ENCODE measurements at regions not wholly inside any gene's neighbourhood (a gene's known extent, or its start where the extent isn't known, plus 50 kb on each side); places are given as distances from the start of the nearest gene placed in this dataset.

- no CpG with 5 or more reads among the region's 4 CpGs for WGBS (ENCODE audit: extremely low coverage, insufficient coverage, low lambda C conversion rate)
- no peak overlapping the region for H3K56ac ChIP-seq (ENCODE audit: low read length)
- H3K27ac ChIP-seq (ENCODE audit: low read depth, low read length): no peak overlapping the region
- no peaks in the 10 kb centered on the region for H3K36me3 ChIP-seq (ENCODE audit: control insufficient read depth, insufficient read depth, low read length)
- no peaks in the 10 kb centered on the region for H3K27me3 ChIP-seq (ENCODE audit: insufficient read depth, low read length, poor library complexity)
- no peak overlapping the region for H2BK5ac ChIP-seq (ENCODE audit: low read length)
- H2BK120ac ChIP-seq (ENCODE audit: low read depth, low read length): no peak overlapping the region
- no peak overlapping the region for H3K4me2 ChIP-seq (ENCODE audit: low read length)
- no peak overlapping the region for H2AK5ac ChIP-seq (ENCODE audit: low read length)
- H3K4me1 ChIP-seq (ENCODE audit: control insufficient read depth, low read depth, low read length): no peaks in the 10 kb centered on the region
- no peak overlapping the region for H3K9ac ChIP-seq (ENCODE audit: low read length)
- no peak overlapping the region for H3K23ac ChIP-seq (ENCODE audit: low read length)
- no peak overlapping the region for H3K18ac ChIP-seq (ENCODE audit: low read length)
- no peak overlapping the region for H4K5ac ChIP-seq (ENCODE audit: low read length)
- no peak overlapping the region for H2BK15ac ChIP-seq (replicated peaks; ENCODE audit: low read depth)
- H4K8ac ChIP-seq (ENCODE audit: low read depth, low read length): no peak overlapping the region
- H3K79me1 ChIP-seq (ENCODE audit: low read length): no peaks in the 10 kb centered on the region
- no peak for DNase-seq
- H3K4me3 ChIP-seq (ENCODE audit: low read length): no peak overlapping the region
- no peaks in the 10 kb centered on the region for H3K79me2 ChIP-seq (ENCODE audit: control insufficient read depth, insufficient read depth, low read length)
- H3K4ac ChIP-seq (ENCODE audit: low read depth, low read length): no peak overlapping the region
Observed at GRCh38 chr19:31975461-31975860, 369.9 kb upstream of the ZNF507 start.

DNA sequence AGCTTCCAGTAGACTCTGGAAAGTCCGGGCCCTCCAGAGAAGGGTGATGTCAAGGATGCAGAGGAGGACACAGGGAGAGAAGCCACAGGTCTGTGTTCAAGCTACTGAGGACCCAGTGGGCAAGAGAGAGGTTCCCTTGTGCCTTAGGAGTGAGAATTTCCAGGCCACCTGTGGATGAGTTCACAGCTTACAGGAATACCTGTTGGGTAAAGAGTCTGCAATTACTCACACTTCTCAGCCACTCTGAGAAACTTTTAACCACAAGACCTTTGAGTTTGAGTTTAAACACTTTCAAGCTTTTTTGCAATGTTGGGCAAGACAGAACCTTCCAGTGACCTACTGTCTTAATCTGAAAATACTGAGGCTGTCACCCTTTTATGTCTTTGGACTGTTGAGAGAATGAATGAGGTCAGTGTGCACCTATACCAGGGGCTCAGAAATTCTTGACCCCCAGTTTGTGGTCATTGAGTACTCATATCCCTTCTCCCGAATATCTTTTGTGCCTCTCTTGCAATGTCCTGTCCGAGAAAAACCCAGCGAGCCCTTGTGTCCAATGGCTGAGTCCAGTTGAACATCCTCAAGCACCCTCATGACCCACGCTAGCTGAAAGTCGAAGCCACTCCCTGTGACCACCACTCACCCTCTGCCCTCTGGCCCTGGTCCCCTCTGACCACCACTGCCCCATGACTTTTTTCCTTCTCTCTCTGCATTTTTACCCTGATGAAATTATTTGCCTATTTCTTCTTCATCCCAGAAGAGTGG is 368.5 kb upstream of the ZNF507 start:
- Histone ChIP-seq H3K56ac (ENCODE audit: low read length) (no peak overlapping the region), H3K36me3 (ENCODE audit: control insufficient read depth, insufficient read depth, low read length) (no peaks in the 10 kb centered on the region), H4K5ac (ENCODE audit: low read length) (no peak overlapping the region), H2BK5ac (ENCODE audit: low read length) (no peak overlapping the region), H3K27ac (ENCODE audit: low read depth, low read length) (no peak overlapping the region), H3K4me3 (ENCODE audit: low read length) (no peak overlapping the region), H3K4me2 (ENCODE audit: low read length) (no peak overlapping the region), H2AK5ac (ENCODE audit: low read length) (no peak overlapping the region), H3K23ac (ENCODE audit: low read length) (no peak overlapping the region), H3K4me1 (ENCODE audit: control insufficient read depth, low read depth, low read length) (no peaks in the 10 kb centered on the region), H3K18ac (ENCODE audit: low read length) (no peak overlapping the region), H3K27me3 (ENCODE audit: insufficient read depth, low read length, poor library complexity) (no peaks in the 10 kb centered on the region), H3K79me1 (ENCODE audit: low read length) (no peaks in the 10 kb centered on the region), H3K79me2 (ENCODE audit: control insufficient read depth, insufficient read depth, low read length) (no peaks in the 10 kb centered on the region), H3K9ac (ENCODE audit: low read length) (no peak overlapping the region), H4K8ac (ENCODE audit: low read depth, low read length) (no peak overlapping the region), H2BK120ac (ENCODE audit: low read depth, low read length) (no peak overlapping the region), H2BK15ac (replicated peaks; ENCODE audit: low read depth) (no peak overlapping the region), H3K4ac (ENCODE audit: low read depth, low read length) (no peak overlapping the region)
- no peak for DNase-seq
- no CpG with 5 or more reads among the region's 6 CpGs for WGBS (ENCODE audit: extremely low coverage, insufficient coverage, low lambda C conversion rate)

GRCh38 chr19:31979362-31979761 is 366.0 kb upstream of the ZNF507 start:
- H3K79me2 ChIP-seq (ENCODE audit: control insufficient read depth, insufficient read depth, low read length): no peaks in the 10 kb centered on the region
- WGBS (ENCODE audit: extremely low coverage, insufficient coverage, low lambda C conversion rate): no CpG with 5 or more reads among the region's 5 CpGs
- no peaks in the 10 kb centered on the region for H3K4me1 ChIP-seq (ENCODE audit: control insufficient read depth, low read depth, low read length)

DNA sequence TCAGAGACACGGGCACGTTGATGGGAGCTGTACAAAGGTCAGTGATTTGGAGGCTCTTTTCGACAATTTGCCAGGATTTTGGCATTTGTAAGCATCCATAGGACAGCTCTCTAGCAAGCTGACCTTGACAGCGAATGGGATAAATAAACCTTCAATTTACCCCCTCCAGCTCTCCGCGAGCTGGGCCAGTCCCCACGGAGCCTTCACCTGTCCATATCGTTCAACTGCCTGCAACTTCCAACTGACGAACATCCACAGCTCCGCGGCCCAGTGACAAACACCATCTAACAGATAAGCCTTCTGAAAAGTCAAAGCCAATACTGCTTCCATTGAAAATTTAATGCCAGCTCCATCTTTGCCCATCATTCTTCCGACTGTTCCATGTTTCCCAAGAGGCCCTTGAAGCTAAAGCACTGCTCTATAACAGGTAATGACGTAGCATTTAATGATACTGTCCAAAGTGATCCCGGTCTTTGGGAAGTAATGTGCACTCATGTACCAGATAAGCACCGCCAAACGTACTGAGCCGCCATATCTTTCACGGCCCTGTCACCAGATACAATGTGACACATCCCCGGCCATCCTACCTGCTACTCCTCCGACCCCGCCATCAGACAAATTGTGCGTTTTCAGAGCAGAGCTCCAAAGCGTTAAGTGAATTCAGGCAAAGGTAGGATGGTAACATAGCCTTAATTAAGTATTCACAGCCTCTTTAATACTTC is 365.3 kb upstream of the ZNF507 start:
- Histone ChIP-seq H3K56ac (ENCODE audit: low read length) (no peak overlapping the region), H4K5ac (ENCODE audit: low read length) (no peak overlapping the region), H3K9ac (ENCODE audit: low read length) (no peak overlapping the region), H3K18ac (ENCODE audit: low read length) (no peak overlapping the region), H3K27ac (ENCODE audit: low read depth, low read length) (no peak overlapping the region), H2BK120ac (ENCODE audit: low read depth, low read length) (no peak overlapping the region), H3K27me3 (ENCODE audit: insufficient read depth, low read length, poor library complexity) (no peaks in the 10 kb centered on the region), H3K36me3 (ENCODE audit: control insufficient read depth, insufficient read depth, low read length) (no peaks in the 10 kb centered on the region), H3K4me3 (ENCODE audit: low read length) (no peak overlapping the region), H3K79me2 (ENCODE audit: control insufficient read depth, insufficient read depth, low read length) (no peaks in the 10 kb centered on the region), H3K4ac (ENCODE audit: low read depth, low read length) (no peak overlapping the region), H2BK15ac (replicated peaks; ENCODE audit: low read depth) (no peak overlapping the region), H3K4me1 (ENCODE audit: control insufficient read depth, low read depth, low read length) (no peaks in the 10 kb centered on the region), H3K23ac (ENCODE audit: low read length) (no peak overlapping the region), H3K4me2 (ENCODE audit: low read length) (no peak overlapping the region), H4K8ac (ENCODE audit: low read depth, low read length) (no peak overlapping the region), H3K79me1 (ENCODE audit: low read length) (no peaks in the 10 kb centered on the region), H2BK5ac (ENCODE audit: low read length) (no peak overlapping the region), H2AK5ac (ENCODE audit: low read length) (no peak overlapping the region)
- DNase-seq: no peak
- no CpG with 5 or more reads among the region's 23 CpGs for WGBS (ENCODE audit: extremely low coverage, insufficient coverage, low lambda C conversion rate)

More at GRCh38 chr19:31979362-31979761, 366.0 kb upstream of the ZNF507 start:
- no peak overlapping the region for H2BK120ac ChIP-seq (ENCODE audit: low read depth, low read length)
- no peaks in the 10 kb centered on the region for H3K79me1 ChIP-seq (ENCODE audit: low read length)
- no peak overlapping the region for H3K56ac ChIP-seq (ENCODE audit: low read length)
- H4K5ac ChIP-seq (ENCODE audit: low read length): no peak overlapping the region
- H3K9ac ChIP-seq (ENCODE audit: low read length): no peak overlapping the region
- H3K27ac ChIP-seq (ENCODE audit: low read depth, low read length): no peak overlapping the region
- no peak overlapping the region for H3K18ac ChIP-seq (ENCODE audit: low read length)
- H3K36me3 ChIP-seq (ENCODE audit: control insufficient read depth, insufficient read depth, low read length): no peaks in the 10 kb centered on the region
- H2AK5ac ChIP-seq (ENCODE audit: low read length): no peak overlapping the region
- no peak overlapping the region for H4K8ac ChIP-seq (ENCODE audit: low read depth, low read length)
- H3K4ac ChIP-seq (ENCODE audit: low read depth, low read length): no peak overlapping the region
- no peak for DNase-seq
- no peak overlapping the region for H2BK15ac ChIP-seq (replicated peaks; ENCODE audit: low read depth)
- H3K23ac ChIP-seq (ENCODE audit: low read length): no peak overlapping the region
- H3K4me2 ChIP-seq (ENCODE audit: low read length): no peak overlapping the region
- H3K27me3 ChIP-seq (ENCODE audit: insufficient read depth, low read length, poor library complexity): no peaks in the 10 kb centered on the region
- H2BK5ac ChIP-seq (ENCODE audit: low read length): no peak overlapping the region
- no peak overlapping the region for H3K4me3 ChIP-seq (ENCODE audit: low read length)

DNA sequence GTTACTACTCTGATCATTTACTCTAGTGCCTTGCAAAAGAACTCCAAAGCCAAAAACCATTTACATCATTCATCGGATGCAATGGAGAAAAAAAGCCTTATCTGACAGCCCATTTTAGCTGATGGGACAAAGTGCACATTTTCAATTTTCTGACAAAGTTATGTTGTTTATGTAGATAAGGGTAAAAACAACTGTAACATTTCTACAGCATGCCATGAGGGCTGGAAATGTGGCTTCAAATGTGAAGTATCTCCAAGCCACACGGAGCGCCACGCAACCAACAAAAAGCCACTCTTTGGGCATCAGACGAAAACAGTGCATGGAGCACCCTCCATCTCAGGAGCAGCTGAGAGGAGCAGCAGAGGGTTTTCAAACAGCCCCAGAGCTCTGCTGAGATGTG is 364.6 kb upstream of the ZNF507 start:
- Histone ChIP-seq H2AK5ac (ENCODE audit: low read length) (no peak overlapping the region), H3K4me3 (ENCODE audit: low read length) (no peak overlapping the region), H3K36me3 (ENCODE audit: control insufficient read depth, insufficient read depth, low read length) (no peaks in the 10 kb centered on the region), H3K79me2 (ENCODE audit: control insufficient read depth, insufficient read depth, low read length) (no peaks in the 10 kb centered on the region), H3K27me3 (ENCODE audit: insufficient read depth, low read length, poor library complexity) (no peaks in the 10 kb centered on the region), H3K9ac (ENCODE audit: low read length) (no peak overlapping the region), H3K18ac (ENCODE audit: low read length) (no peak overlapping the region), H2BK120ac (ENCODE audit: low read depth, low read length) (no peak overlapping the region), H3K27ac (ENCODE audit: low read depth, low read length) (no peak overlapping the region), H3K4me1 (ENCODE audit: control insufficient read depth, low read depth, low read length) (no peaks in the 10 kb centered on the region), H3K79me1 (ENCODE audit: low read length) (no peaks in the 10 kb centered on the region), H4K5ac (ENCODE audit: low read length) (no peak overlapping the region), H3K23ac (ENCODE audit: low read length) (no peak overlapping the region), H3K56ac (ENCODE audit: low read length) (no peak overlapping the region), H2BK5ac (ENCODE audit: low read length) (no peak overlapping the region), H3K4me2 (ENCODE audit: low read length) (no peak overlapping the region), H4K8ac (ENCODE audit: low read depth, low read length) (no peak overlapping the region), H2BK15ac (replicated peaks; ENCODE audit: low read depth) (no peak overlapping the region), H3K4ac (ENCODE audit: low read depth, low read length) (no peak overlapping the region)
- WGBS (ENCODE audit: extremely low coverage, insufficient coverage, low lambda C conversion rate): no CpG with 5 or more reads among the region's 5 CpGs
- no peak for DNase-seq

Data from mesendoderm (in vitro differentiated cells).